HEK293 (cell line): ENCODE measurements at regions not wholly inside any gene's neighbourhood (a gene's known extent, or its start where the extent isn't known, plus 50 kb on each side); places are given as distances from the start of the nearest gene placed in this dataset.
"Not testable (repeated sequence)": the region's sequence is repeated elsewhere in the genome, so short reads cannot be mapped to it uniquely, and the experiment has no call there.

Experiments used
- CTCF ChIP-seq: fragments of 450-650 bp; formaldehyde crosslinking; IDR thresholded peaks from 2 replicates; pipeline ENCODE4 v1.5.1; 2016; ENCODE audit warnings: missing biosample characterization, missing genetic modification characterization
- PBX3 ChIP-seq: sonication (generic); formaldehyde crosslinking; IDR thresholded peaks from 2 replicates; pipeline ENCODE4 v1.8.1; 2022; ENCODE audit warnings: mild to moderate bottlenecking, moderate library complexity, missing genetic modification reagents
- ZNF146 ChIP-seq: fragments of 450-650 bp; formaldehyde crosslinking; IDR thresholded peaks from 2 replicates; pipeline ENCODE4 v1.5.1; 2016; ENCODE audit warnings: missing biosample characterization, missing genetic modification characterization
- ZNF529 ChIP-seq: fragments of 450-650 bp; formaldehyde crosslinking; IDR thresholded peaks from 2 replicates; pipeline ENCODE4 v1.5.1; 2017; ENCODE audit warnings: missing genetic modification characterization, missing biosample characterization; ENCODE audit not compliant: insufficient replicate concordance
- ZNF571 ChIP-seq: fragments of 450-650 bp; formaldehyde crosslinking; IDR thresholded peaks from 2 replicates; pipeline ENCODE4 v1.5.0; 2017; ENCODE audit warnings: missing biosample characterization, missing genetic modification characterization

- TF ChIP-seq ZNF529 (tag by site-specific recombination); CTCF; ZNF146 (tag by site-specific recombination); ZNF571 (tag by site-specific recombination); PBX3 (CRISPR knock-in tag): not testable (repeated sequence)
These were observed 53.5 kb upstream of the KIF2A start for GRCh38 chr5:62252519-62252918.
